IMR-90 (cell line): ENCODE measurements at regions not wholly inside any gene's neighbourhood (a gene's known extent, or its start where the extent isn't known, plus 50 kb on each side); places are given as distances from the start of the nearest gene placed in this dataset.
A peak's percentile ranks its signal among the peaks of the same experiment; 100 is the strongest.

ENCODE experiments used
- ATAC-seq: fragments of 200-7000 bp; cut with Tn5 transposase; 2 replicates; pipeline ENCODE4 v1.9.1; 2020; ENCODE audit warnings: low read depth, mild to moderate bottlenecking, moderate library complexity
- BruUV-seq: library from RNA; stranded (reverse); fragments of 400-500 nt; replicated peaks from 2 replicates; lab custom pipeline; 2021; lab: Mats Ljungman, UMichigan
- CTCF ChIA-PET: fragments of 300-600 bp; formaldehyde crosslinking; extraction: SDS; loops from one replicate; lab custom pipeline; 2021; ENCODE audit warnings: antibody characterized with exemption; lab: Yijun Ruan, JAX
- POLR2A ChIA-PET: fragments of 300-600 bp; sonication (Branson Sonifier 250); formaldehyde crosslinking; loops from one replicate; lab custom pipeline; 2022; ENCODE audit warnings: antibody characterized with exemption; ENCODE audit not compliant: unreplicated experiment; lab: Charles Lee
- DNase-seq: peaks from one replicate; pipeline ENCODE4 v3.0.0; 2013
- H2AFZ ChIP-seq: replicated peaks from 2 replicates; pipeline ENCODE3; 2013; ENCODE audit warnings: low read length, mild to moderate bottlenecking; ENCODE audit not compliant: poor library complexity
- H2AK5ac ChIP-seq: 2 replicates; pipeline ENCODE4 v1.6.1; 2013; ENCODE audit warnings: low read depth, low read length, inconsistent platforms
- H2AK9ac ChIP-seq: replicated peaks from 2 replicates; pipeline ENCODE3; 2013; ENCODE audit warnings: mild to moderate bottlenecking, low read depth, low read length, moderate library complexity; ENCODE audit not compliant: poor library complexity
- H2BK120ac ChIP-seq: 2 replicates; pipeline ENCODE4 v1.6.1; 2013; ENCODE audit warnings: low read depth, low read length, inconsistent platforms
- H2BK15ac ChIP-seq: 3 replicates; pipeline ENCODE4 v1.6.1; 2013; ENCODE audit warnings: low read depth, low read length, inconsistent platforms
- H2BK20ac ChIP-seq: 2 replicates; pipeline ENCODE4 v1.6.1; 2013; ENCODE audit warnings: low read depth, mild to moderate bottlenecking, inconsistent platforms, low read length, moderate library complexity
- H2BK5ac ChIP-seq: 2 replicates; pipeline ENCODE4 v1.6.1; 2013; ENCODE audit warnings: mild to moderate bottlenecking, low read depth, low read length, inconsistent platforms; ENCODE audit not compliant: poor library complexity, severe bottlenecking
- H3K14ac ChIP-seq: replicated peaks from 2 replicates; pipeline ENCODE4 v1.6.1; 2013; ENCODE audit warnings: low read depth, low read length, inconsistent platforms
- H3K18ac ChIP-seq: 2 replicates; pipeline ENCODE4 v1.6.1; 2013; ENCODE audit warnings: low read depth, low read length, control low read depth
- H3K23ac ChIP-seq: 2 replicates; pipeline ENCODE4 v1.6.1; 2013; ENCODE audit warnings: low read depth, low read length, inconsistent platforms
- H3K27ac ChIP-seq: 2 replicates; pipeline ENCODE4 v1.5.1; 2013; ENCODE audit warnings: mild to moderate bottlenecking, control low read depth, low read length; ENCODE audit not compliant: insufficient read depth
- H3K27me3 ChIP-seq: 2 replicates; pipeline ENCODE4 v1.6.1; 2013; ENCODE audit warnings: low read length; ENCODE audit not compliant: control insufficient read depth, insufficient read depth
- H3K36me3 ChIP-seq: 2 replicates; pipeline ENCODE4 v1.6.1; 2013; ENCODE audit warnings: low read length, mixed read lengths; ENCODE audit not compliant: control insufficient read depth, insufficient read depth
- H3K4ac ChIP-seq: 2 replicates; pipeline ENCODE4 v1.6.1; 2013; ENCODE audit warnings: low read depth, low read length, inconsistent platforms
- H3K4me1 ChIP-seq: 2 replicates; pipeline ENCODE4 v1.6.1; 2013; ENCODE audit warnings: low read length, mixed read lengths; ENCODE audit not compliant: control insufficient read depth, insufficient read depth
- H3K4me2 ChIP-seq: 2 replicates; pipeline ENCODE4 v1.6.1; 2013; ENCODE audit warnings: low read depth, mild to moderate bottlenecking, control low read depth, low read length, moderate library complexity
- H3K4me3 ChIP-seq: 2 replicates; pipeline ENCODE4 v1.5.1; 2013; ENCODE audit warnings: low read depth, mild to moderate bottlenecking, control low read depth, low read length, moderate library complexity; ENCODE audit not compliant: insufficient read depth
- H3K56ac ChIP-seq: 2 replicates; pipeline ENCODE4 v1.6.1; 2013; ENCODE audit warnings: low read length, inconsistent platforms; ENCODE audit not compliant: insufficient read depth; ENCODE audit errors: extremely low read depth
- H3K79me1 ChIP-seq, 2 experiments: 2 replicates each; pipeline ENCODE4 v1.6.1; 2013; ENCODE audit warnings: low read length in 2 of 2, inconsistent platforms in 1 of 2, low read depth in 1 of 2
- H3K9ac ChIP-seq: 2 replicates; pipeline ENCODE4 v1.6.1; 2013; ENCODE audit warnings: low read depth, low read length, control low read depth
- H3K9me1 ChIP-seq: 2 replicates; pipeline ENCODE4 v1.6.1; 2013; ENCODE audit warnings: low read length, inconsistent platforms; ENCODE audit not compliant: insufficient read depth
- H3K9me3 ChIP-seq: 2 replicates; pipeline ENCODE4 v1.6.1; 2013; ENCODE audit warnings: low read length; ENCODE audit not compliant: control insufficient read depth, insufficient read depth
- H4K20me1 ChIP-seq: 2 replicates; pipeline ENCODE4 v1.6.1; 2013; ENCODE audit warnings: low read length, inconsistent platforms; ENCODE audit not compliant: insufficient read depth
- H4K5ac ChIP-seq: 2 replicates; pipeline ENCODE4 v1.6.1; 2013; ENCODE audit warnings: mild to moderate bottlenecking, low read depth, low read length, control low read depth
- H4K8ac ChIP-seq, 2 experiments: 2 replicates each; pipeline ENCODE4 v1.6.1; 2013; ENCODE audit warnings: low read depth in 2 of 2, low read length in 2 of 2, control low read depth in 1 of 2, inconsistent platforms in 1 of 2
- H4K91ac ChIP-seq: 2 replicates; pipeline ENCODE4 v1.6.1; 2013; ENCODE audit warnings: low read depth, low read length, inconsistent platforms; ENCODE audit not compliant: insufficient read depth
- CHD1 ChIP-seq: IDR thresholded peaks from 2 replicates; pipeline ENCODE4 v1.6.1; 2012; ENCODE audit warnings: low read depth, low read length, improper control_type of control experiment
- RAD21 ChIP-seq: IDR thresholded peaks from 2 replicates; pipeline ENCODE4 v1.6.1; 2012; ENCODE audit warnings: low read length, improper control_type of control experiment
- SMC3 ChIP-seq: fragments of 150-350 bp; IDR thresholded peaks from 2 replicates; pipeline ENCODE4 v1.6.1; 2016; ENCODE audit warnings: low read depth, mild to moderate bottlenecking, antibody characterized with exemption, low read length, moderate library complexity
- WGBS, 2 experiments: methylation state at CpG; one replicate each; pipeline versions ENCODE4 v1.1.5 to v1.1.7; 2013; ENCODE audit warnings: missing lambda C conversion rate in 2 of 2; ENCODE audit not compliant: insufficient read length in 1 of 2; ENCODE audit errors: extremely low coverage in 2 of 2; 5-methylcytosine and 5-hydroxymethylcytosine counted together
- dilution Hi-C: fragments of 300-500 bp; cut with HindIII; formaldehyde crosslinking; loops from one replicate; pipeline ENCODE4 v1.14.3; 2018; ENCODE audit warnings: low sequenced_read_pairs; ENCODE audit not compliant: unreplicated experiment
- in situ Hi-C: fragments of 300-500 bp; cut with MboI; formaldehyde crosslinking; loops from 3 replicates; pipeline ENCODE4 v1.14.3; 2019; ENCODE audit warnings: low sequenced_read_pairs, inconsistent platforms, mixed read lengths
- intact Hi-C: fragments of 100-400 bp; cut with micrococcal nuclease; formaldehyde crosslinking; loops from 2 replicates; pipeline ENCODE4 v1.10.0; 2022
- TF ChIP-seq, protein P1 (sequence below): conservative IDR thresholded peaks from 2 replicates; pipeline ENCODE4 v1.5.1; 2012; ENCODE audit warnings: mild to moderate bottlenecking, low read depth, low read length, improper control_type of control experiment

GRCh38 chr3:153290268-153291015, 128.4 kb downstream of the RAP2B start:
- dilution Hi-C loops, result no loop called here

More at GRCh38 chr3:153290268-153291015, 128.4 kb downstream of the RAP2B start:
- no peak overlapping the region for H3K9ac ChIP-seq
- H2AK9ac ChIP-seq, result no peak overlapping the region
- TF ChIP-seq RAD21 (peak; percentile 33; the same call in 1 of the 2 replicates), SMC3 (peak; percentile 22; the same call in 1 of the 2 replicates), CHD1 (no peak)
- TF ChIP-seq, protein P1, sequence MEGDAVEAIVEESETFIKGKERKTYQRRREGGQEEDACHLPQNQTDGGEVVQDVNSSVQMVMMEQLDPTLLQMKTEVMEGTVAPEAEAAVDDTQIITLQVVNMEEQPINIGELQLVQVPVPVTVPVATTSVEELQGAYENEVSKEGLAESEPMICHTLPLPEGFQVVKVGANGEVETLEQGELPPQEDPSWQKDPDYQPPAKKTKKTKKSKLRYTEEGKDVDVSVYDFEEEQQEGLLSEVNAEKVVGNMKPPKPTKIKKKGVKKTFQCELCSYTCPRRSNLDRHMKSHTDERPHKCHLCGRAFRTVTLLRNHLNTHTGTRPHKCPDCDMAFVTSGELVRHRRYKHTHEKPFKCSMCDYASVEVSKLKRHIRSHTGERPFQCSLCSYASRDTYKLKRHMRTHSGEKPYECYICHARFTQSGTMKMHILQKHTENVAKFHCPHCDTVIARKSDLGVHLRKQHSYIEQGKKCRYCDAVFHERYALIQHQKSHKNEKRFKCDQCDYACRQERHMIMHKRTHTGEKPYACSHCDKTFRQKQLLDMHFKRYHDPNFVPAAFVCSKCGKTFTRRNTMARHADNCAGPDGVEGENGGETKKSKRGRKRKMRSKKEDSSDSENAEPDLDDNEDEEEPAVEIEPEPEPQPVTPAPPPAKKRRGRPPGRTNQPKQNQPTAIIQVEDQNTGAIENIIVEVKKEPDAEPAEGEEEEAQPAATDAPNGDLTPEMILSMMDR, result peak; percentile 35
- no TSS peak for BruUV-seq
- no peak overlapping the region for H3K4me3 ChIP-seq
- in situ Hi-C loops, result no loop called here
- 0 out of 2 replicates have a peak, but pooled peaks cover 2% of the 10 kb centered on the region for H3K4me1 ChIP-seq
- no peak overlapping the region for H2BK20ac ChIP-seq
- H3K27ac ChIP-seq, result no peak overlapping the region
- 0 out of 2 replicates have a peak, but pooled peaks cover 2% of the 10 kb centered on the region for H3K9me1 ChIP-seq
- no peak overlapping the region for H4K8ac ChIP-seq
- no peak overlapping the region for H3K4ac ChIP-seq
- POLR2A ChIA-PET, result no interaction called here
- H3K27me3 ChIP-seq, result no peaks in the 10 kb centered on the region
- H2BK120ac ChIP-seq, result peak overlapping the region; percentile 26; the same call in 1 of the 2 replicates
- no peak overlapping the region for H3K14ac ChIP-seq
- no peak for DNase-seq
- no peak overlapping the region for H2AK5ac ChIP-seq
- no CpG with 5 or more reads among the region's 1 CpG for WGBS, 2 experiments
- no peaks in the 10 kb centered on the region for H4K20me1 ChIP-seq
- H3K18ac ChIP-seq, result no peak overlapping the region
- H3K9me3 ChIP-seq, result no peaks in the 10 kb centered on the region
- H2BK5ac ChIP-seq, result no peak overlapping the region
- ATAC-seq, result no peak
- H3K56ac ChIP-seq, result no peak overlapping the region
- no peaks in the 10 kb centered on the region for H3K36me3 ChIP-seq
- H4K91ac ChIP-seq, result no peak overlapping the region
- no peak overlapping the region for H2AFZ ChIP-seq
- no peaks in the 10 kb centered on the region for H3K79me1 ChIP-seq
- H3K23ac ChIP-seq, result no peak overlapping the region
- H4K5ac ChIP-seq, result no peak overlapping the region
- no peak overlapping the region for H2BK15ac ChIP-seq
- CTCF ChIA-PET, result interaction anchor here (0.7 to 1.5 kb wide), 7 partner anchors 16 to 239 kb away, joined by 3 to 5 read pairs (median 4); no protein-coding TSS in a partner anchor
- no peak overlapping the region for H3K4me2 ChIP-seq
- intact Hi-C loops, result no loop called here
